Stimulated activated CD8-positive, alpha-beta memory T cell treated with anti-CD3 and anti-CD28 coated beads, Interleukin-7, amount 100 ng/mL, for 48 hours (primary cell): ENCODE measurements at regions not wholly inside any gene's neighbourhood (a gene's known extent, or its start where the extent isn't known, plus 50 kb on each side); places are given as distances from the start of the nearest gene placed in this dataset.

Source experiments
- DNase-seq, 2 donors: peaks; one replicate each; pipeline ENCODE4 v3.0.0-alpha.2; 2020; ENCODE audit warnings: low read depth in 1 of 2; ENCODE audit errors: extremely low read depth in 1 of 2

- DNase-seq, result peak; percentile 50 to 82
Observed at GRCh38 chr14:97458661-97459579, 661.7 kb downstream of the VRK1 start.

GRCh38 chr14:97462081-97462480 lies 664.9 kb downstream of the VRK1 start:
- DNase-seq, result no peak

- DNase-seq, result no peak
Observed at GRCh38 chr14:97468220-97468619, 671.0 kb downstream of the VRK1 start.

GRCh38 chr14:97477353-97477752 lies 680.2 kb downstream of the VRK1 start:
- DNase-seq, result no peak

GRCh38 chr14:97485201-97485600 lies 688.0 kb downstream of the VRK1 start:
- DNase-seq, result no peak

- DNase-seq, result no peak
Observed at GRCh38 chr14:97486601-97487120, 689.5 kb downstream of the VRK1 start.

GRCh38 chr14:97489750-97490149 lies 692.6 kb downstream of the VRK1 start:
- no peak for DNase-seq

GRCh38 chr14:97490521-97491070 lies 693.4 kb downstream of the VRK1 start:
- no peak for DNase-seq

- no peak for DNase-seq
Observed at GRCh38 chr14:97491697-97492096, 694.5 kb downstream of the VRK1 start.

GRCh38 chr14:97499790-97500481 lies 702.8 kb downstream of the VRK1 start:
- DNase-seq, result no peak

GRCh38 chr14:97506626-97507025 lies 709.4 kb downstream of the VRK1 start:
- no peak for DNase-seq

GRCh38 chr14:97513891-97514290 lies 716.7 kb downstream of the VRK1 start:
- no peak for DNase-seq

- DNase-seq, result no peak
Observed at GRCh38 chr14:97517566-97518234, 720.5 kb downstream of the VRK1 start.

GRCh38 chr14:97523936-97524335 lies 726.8 kb downstream of the VRK1 start:
- no peak for DNase-seq

GRCh38 chr14:97524589-97525319 lies 727.6 kb downstream of the VRK1 start:
- DNase-seq, result no peak

GRCh38 chr14:97527993-97528392 lies 730.8 kb downstream of the VRK1 start:
- no peak for DNase-seq

GRCh38 chr14:97532052-97532451 lies 734.9 kb downstream of the VRK1 start:
- no peak for DNase-seq

- DNase-seq, result no peak
Observed at GRCh38 chr14:97536421-97536820, 739.2 kb downstream of the VRK1 start.

GRCh38 chr14:97538749-97539410 lies 741.7 kb downstream of the VRK1 start:
- DNase-seq, result peak in 1 of 2 donors; percentile 6

- no peak for DNase-seq
Observed at GRCh38 chr14:97539411-97539795, 742.2 kb downstream of the VRK1 start.
